HG02798 (cell line): ENCODE measurements at regions not wholly inside any gene's neighbourhood (a gene's known extent, or its start where the extent isn't known, plus 50 kb on each side); places are given as distances from the start of the nearest gene placed in this dataset.

Experiments
- ATAC-seq: cut with Tn5 transposase; IDR thresholded peaks from one replicate; pipeline ENCODE4 v1.9.1; 2021; ENCODE audit warnings: mild to moderate bottlenecking; ENCODE audit not compliant: unreplicated experiment, poor library complexity

DNA sequence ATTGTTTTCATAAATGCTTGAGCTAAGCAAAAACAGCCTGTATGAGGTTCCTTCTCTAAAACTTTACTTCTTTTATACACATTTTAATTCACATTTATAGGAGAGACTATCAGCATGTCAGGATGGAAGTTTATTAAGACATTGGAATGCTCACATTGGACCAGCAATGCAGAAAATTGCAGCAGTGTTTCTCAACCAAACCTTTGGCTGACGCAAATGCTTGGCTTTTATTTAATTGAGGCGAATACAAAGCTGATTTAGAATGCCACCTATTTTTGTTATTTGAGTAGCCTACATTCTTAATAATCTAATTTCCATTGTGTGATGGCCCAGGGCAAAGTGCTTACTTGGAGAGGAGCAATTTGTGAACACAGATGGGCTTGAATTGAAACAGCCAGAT, 283.2 kb downstream of the ARL4A start:
- no peak for ATAC-seq

DNA sequence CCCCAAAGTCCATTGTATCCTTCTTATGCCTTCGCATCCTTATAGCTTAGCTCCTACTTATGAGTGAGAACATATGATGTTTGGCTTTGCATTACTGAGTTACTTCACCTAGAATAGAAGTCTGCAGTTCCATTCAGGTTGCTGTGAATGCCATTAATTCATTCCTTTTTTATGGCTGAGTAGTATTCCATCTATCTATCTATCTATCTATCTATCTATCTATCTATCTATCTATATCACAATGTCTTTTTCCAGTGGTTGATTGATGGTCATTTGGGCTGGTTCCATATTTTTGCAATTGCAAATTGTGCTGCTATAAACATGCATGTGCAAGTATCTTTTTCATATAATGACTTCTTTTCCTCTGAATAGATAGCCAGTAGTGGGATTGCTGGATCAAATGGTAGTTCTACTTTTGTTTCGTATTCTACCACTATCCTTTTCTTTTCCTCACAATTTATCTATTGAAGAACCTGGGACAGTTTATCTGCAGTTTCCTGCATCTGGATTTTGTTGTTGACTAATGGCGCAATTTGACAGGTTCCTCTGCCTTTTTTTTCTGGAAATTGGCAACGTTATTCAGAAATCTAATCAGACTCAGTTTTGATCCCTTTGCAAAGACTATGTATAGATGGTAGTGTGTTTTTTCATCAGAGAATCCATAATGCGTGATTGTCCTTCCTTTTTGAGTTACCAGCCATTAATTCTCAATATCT, 287.2 kb downstream of the ARL4A start:
- ATAC-seq: no peak

DNA sequence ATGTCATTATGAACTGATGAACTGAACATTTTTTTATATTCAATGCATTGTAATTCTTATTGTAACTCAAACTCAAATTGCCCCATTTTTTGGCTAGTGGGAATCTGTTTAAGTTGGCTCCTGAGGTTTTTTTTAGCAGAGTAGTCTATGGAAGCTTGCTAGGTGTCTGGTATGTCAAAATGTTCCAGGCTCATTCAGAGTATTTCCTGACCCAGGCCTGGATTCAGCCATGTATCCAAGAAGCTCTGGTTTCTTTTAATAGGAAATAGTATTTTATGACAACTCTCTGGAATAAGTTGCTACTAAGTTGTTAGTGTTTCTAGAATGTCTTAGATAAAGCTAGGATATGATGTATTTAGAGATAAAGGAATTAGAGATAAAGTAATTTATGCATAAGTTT, 288.0 kb downstream of the ARL4A start:
- ATAC-seq: no peak

DNA sequence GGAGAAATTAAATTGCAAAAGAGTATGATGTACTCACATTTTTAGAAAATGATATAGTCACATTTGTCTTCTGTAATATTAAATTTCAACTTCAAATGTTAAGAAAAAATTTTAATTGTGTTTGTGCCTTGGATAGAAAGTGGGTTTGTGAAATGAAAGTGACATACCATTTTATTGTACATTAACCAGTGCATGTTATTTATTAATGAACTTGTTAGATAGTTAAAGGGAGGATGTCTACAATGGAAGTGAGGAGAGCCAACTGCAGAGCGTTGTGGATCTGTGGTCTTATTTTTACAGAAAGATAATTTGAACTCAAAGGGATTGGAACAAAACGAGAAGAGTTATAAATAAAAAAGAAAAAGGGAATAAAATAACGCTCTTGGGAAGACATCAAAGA, 291.7 kb downstream of the ARL4A start:
- no peak for ATAC-seq

DNA sequence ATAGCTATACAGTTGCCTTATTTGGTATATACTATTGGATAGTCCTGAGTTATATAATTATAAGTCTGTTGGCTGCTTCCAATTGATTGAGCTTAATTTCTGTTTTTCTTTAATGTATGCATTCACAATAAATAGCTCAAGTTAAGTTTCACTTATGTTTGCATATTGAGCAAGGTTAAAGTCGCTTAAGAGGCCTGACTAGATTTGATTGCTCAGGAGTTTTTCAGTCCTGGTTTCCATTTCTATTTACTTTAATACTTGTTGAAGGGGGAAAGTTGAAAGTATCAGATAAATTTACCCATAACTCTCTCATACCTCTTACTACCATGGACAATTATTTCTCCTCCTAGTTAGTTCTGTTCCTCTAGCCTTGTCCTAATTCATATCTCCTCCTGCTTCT, 294.7 kb downstream of the ARL4A start:
- ATAC-seq: peak; percentile 53

DNA sequence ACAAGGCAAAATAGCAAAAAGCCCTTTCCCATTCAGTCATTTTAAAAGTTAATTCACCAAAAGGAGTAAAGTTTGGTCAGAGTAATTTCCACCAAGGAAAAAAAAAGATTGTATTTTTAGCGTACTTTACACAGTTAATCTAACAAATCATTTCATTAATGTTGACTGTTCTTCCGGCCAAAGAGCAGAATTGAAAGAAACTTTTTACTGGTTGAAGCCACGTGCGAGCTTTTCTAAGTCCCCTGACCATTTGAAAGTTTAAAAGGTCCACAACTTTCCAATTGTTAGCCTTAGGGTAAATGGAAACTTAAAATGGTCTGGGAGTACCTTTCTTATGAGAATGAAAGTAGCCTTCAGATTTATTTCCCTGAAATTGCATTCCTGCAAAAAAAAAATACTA, 296.7 kb downstream of the ARL4A start:
- no peak for ATAC-seq

DNA sequence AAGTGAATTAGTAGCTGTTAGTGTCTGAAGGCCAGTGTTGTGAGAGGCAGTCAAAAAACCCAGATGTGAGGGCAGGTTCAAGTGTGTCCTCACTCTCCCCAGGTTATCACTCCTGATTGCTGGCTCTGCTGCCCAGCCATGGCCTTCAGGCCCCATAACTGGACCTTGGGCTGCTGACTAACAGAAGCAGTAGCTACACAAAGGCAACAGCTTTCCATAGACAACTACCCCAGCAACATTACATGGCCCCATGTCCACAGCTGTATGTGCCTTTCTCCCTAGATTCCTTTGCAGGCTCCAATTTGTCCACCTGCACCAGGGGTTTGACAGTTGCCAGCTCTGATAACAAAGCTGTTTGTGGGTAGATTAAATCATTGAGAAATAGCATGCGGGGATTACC, 297.8 kb downstream of the ARL4A start:
- ATAC-seq: no peak

DNA sequence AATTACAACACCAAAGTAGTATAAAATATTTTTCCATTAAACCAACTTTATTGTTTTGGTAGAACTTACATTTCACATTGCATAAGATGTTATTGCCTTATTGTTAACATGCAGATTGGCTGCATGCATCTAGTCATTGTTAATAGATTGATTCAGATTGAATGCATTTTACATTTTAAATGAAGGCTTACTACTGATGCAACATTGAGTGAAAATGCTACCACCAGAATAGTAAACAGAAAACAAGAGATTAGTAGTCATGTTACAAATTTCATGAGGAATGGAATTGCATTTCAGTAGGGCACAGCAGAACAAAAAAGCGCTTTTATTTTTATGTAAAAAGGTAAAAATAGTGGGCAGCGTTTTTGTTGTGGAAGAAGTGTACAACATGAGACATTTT, 298.3 kb downstream of the ARL4A start:
- ATAC-seq: no peak

DNA sequence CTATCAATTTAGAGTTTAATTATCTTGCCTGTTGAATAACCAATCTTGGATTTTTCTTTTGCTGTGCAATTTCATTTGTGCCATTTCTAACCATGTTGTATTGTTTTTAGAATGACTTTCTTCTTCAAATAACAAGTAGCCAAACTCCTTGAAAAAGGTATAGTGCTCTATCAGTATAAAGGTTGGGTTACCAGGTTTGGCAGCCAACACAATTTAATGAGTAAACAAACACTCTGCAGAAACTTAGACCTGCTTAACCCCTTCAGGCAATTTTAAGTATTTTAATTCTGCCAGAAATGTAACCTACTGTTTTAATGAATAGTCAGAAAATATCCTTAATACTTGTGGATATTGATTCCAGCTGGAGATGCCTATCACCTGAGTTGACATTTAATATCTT, 299.8 kb downstream of the ARL4A start:
- no peak for ATAC-seq

DNA sequence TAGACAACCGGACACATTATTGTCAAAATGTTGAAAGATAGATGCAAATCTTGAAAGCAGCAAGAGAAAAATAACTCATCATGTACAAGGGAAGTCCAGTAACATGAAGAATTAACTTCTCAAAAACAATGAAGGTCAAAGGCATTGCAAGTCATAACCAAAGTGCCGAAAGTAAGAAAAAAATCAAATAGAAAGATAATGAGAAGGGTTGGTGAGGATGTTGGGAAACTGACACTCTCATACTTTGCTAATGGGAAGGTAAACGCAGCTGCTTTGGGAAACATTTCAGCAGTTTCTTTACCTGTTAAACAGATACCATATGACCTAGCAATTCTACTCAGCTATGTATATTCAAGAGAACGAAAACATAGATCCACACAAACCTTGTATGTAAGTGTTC, 303.0 kb downstream of the ARL4A start:
- ATAC-seq: no peak

DNA sequence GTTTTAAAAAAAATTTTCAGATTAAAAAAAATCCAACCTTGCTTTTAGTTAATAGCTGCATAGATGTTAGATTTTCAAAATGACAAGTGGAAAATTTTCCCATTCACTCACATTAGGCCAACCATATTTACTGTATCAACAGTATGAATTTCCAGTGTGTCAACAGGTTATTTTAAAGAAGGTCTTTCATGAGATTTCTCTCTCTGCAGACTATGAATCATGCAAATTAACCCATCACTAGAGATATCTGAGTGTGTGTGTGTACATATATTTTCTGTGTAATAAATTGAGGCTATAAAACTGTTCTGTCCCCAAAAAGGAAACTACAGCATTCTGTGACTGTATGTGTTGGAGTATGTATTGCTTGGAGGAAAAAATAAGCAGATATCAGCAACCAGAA, 305.6 kb downstream of the ARL4A start:
- ATAC-seq: no peak

DNA sequence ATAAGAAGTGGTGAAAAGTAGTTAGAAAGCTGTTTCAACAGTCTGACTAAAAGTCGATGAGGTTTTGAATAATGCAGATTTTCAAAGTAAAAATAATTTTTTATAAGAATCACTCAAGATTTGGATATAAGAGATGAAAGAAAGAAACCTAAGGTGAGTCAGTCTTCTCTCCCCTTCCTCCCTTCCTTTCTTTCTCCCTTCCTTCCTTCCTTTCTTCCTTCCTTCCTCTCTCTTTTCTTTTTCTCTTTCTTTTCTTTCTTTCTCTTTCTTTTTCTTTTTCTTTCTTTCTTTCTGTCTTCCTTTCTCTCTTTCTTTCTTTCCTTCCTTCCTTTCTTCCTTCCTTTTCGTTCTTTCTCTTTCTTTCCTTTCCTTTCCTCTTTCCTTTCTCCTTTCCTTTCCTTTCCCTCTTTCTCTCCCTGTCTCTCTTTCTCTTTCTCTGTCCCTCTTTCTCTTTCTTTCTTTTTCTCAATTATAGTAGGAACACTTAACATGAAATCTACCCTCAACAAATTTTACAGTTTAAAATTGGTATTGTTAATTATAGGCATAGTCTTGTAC, 308.6 kb downstream of the ARL4A start:
- no peak for ATAC-seq

DNA sequence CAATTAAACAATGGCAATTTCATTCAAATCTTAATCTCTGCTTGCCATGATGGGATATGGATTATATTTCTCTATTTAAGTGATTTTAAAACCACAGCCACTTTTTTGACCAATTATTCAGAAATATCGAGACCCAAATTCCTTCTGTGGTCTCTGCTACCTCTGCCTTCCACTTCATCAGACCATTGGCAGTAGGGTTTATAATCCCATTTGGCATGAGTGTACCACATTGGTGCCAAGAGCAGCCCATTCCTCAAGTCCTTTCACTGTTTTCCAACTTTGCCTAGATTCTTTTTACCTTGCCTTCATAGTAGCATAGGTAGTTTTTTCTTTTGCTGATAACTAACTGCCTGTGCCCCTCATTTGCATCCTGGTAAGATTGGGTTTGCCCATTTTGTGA, 319.9 kb downstream of the ARL4A start:
- ATAC-seq: no peak

DNA sequence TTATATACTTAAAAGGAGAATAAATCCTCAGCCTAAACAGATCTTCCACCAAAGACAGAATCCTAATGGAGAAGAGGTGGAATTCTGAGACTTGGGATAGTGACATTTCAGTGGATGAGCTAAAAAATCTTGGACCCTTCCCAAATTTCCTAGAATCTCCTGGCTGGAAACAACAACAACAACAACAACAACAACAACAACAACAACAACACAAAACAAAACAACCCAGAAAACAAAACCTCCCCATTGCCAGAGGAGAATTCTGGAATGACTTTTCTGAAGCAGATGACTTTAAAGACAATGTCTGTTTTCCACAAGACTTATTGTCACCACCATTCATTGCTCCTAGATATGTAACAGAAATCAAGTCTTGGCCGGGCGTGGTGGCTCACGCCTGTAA, 322.1 kb downstream of the ARL4A start:
- no peak for ATAC-seq

DNA sequence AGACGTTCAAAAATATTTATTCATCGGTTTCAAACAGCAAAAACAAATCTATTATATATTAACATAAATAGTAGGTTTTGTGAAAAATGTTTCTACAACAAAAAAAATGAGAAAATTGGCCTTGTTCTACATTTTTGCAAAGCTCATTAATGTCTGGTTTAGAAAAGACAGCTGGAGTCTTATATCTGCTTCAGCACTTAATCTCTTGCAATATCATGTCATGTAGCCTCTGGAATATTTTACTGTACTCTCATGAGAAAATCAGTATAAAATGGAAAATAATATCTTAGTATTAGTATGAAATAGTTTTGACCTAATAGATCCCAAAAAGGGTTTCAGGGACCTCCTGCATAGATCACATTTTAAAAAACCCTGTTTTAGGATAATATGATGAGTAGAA, 326.6 kb downstream of the ARL4A start:
- no peak for ATAC-seq

DNA sequence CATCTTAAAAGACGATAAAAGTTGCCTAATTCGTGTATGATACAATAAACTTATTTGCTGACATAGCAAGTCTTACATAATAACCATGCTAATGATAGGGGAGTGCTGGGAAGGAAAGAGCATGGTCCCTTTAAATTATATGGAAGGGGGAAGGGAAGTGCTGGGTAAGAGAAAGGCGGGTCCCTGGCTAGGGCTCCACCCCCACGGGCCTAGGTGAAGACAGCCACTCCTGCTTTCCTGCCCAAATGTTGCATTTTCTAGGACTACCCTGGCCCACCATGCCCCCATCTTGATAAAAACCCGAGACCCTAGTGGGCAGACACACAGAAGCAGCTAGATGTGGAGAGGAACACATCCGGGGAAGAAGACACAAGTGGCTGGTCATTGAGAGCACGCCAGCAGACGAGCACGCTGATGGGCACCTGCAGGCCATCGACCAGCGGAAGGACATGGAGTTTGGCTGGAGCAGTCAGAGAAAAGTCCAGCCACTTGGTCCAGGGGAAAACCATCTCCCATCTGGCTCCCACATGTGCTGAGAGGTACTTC, 328.7 kb downstream of the ARL4A start:
- no peak for ATAC-seq

DNA sequence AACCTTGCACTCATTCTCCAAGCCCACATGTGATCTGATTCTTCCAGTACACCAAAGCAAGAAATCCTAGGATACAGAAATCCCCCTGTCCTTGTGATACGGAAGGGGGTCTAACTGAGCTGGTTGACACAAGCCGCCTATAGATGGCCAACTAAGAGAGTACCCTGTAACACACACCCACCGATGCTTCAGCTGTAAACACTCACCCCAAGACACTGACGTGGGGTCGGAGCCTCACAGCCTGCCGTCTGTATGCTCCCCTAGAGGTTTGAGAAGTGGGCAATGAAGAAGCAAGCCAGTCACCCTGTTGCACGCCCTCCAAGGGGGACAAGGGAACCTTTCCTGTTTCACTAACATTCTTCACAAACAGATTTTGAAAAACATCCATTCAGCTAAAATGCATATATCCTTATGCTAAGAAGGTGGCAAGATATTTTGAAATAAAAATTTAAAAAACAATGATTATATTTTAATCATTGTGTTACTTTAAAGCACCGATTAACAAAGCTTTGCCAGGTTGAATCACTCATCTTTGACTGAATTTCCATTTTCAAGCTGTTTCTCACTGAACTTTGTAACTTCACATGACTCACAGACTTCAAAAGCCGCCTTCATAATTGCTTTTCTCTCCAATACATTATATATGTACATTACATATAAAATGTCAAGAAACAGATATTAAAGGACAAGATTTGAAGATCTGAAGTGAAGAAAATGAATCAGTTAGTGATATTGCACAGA, 329.3 kb downstream of the ARL4A start:
- ATAC-seq: no peak

DNA sequence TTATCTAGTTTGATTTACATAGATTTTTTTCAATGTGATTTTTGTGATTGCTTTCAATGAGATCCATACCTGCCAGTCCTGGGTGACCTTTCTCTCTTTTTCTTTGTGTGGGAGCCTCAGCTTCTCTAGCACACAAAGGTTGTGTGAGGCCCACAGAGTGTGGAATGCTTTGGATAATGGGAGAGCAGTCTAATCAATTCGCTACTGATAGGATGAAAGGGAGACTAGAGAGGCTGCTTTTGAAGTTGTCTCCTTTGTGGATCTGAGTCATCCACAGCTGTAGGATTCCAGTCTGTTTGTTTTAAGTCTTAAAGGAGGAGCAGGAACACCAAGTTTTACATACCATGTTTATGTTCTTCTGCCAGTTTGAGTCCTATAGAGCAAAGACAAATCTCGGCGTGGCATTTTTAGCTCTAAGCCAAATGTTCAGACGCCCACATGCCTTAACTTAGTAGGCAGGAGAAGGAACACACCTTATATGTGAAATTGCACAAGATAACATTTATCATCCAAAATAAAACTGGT, 330.0 kb downstream of the ARL4A start:
- no peak for ATAC-seq

DNA sequence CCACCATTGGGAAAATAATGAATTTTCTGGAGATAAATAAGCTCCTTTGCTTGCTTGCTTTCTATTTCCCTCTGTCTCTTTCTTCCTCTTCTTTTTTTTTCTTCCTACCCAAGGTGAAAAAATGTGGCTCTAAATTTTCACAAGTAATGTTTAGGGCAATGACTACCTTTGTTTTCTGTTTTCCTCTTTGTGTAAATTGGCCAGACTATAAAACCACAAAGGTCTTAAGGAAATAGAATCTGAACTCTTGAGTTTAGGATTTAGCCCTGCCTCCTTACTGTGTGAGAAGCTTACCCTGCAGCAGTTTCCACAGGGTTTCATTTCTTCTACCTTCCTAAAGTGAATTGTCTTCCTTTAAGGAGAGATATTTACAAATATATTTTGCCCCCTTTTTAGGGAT, 330.4 kb downstream of the ARL4A start:
- no peak for ATAC-seq

DNA sequence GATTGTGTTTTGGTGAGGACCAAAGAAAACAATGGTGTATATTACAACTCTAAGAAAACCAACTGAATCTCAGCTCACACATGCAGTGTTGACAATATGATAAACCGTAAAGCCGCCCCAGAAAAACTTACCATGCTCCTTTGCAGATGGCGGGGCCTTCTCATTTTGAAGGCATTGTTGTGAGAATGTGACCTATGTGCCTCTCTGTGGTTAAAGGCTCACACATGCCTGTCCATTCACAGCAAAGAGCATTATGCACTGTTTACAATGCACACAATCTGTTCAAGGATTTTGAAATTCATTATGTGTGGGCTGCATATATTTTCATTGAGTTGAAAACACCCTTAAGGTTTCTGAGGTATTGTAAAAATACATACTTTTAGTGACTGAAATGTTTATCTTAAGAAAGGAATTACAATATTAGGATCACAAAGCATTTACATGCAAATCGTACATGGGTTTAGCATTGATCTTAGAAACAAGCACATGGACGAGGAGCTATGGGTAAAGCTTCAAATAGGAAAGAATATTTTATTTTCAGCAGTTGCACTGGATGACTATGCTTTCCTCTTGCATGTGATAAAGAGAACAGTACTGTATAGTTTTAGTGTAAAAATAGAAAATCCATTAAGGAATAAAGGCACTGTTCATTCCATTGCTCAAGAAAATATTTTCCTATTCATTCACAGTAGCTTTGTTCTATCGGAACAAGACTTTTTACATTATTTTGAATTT, 334.3 kb downstream of the ARL4A start:
- ATAC-seq: no peak
